Astrocyte of the cerebellum (primary cell): ENCODE measurements at regions not wholly inside any gene's neighbourhood (a gene's known extent, or its start where the extent isn't known, plus 50 kb on each side); places are given as distances from the start of the nearest gene placed in this dataset.

Experiments
- DNase-seq: peaks from one replicate; pipeline ENCODE4 v3.0.0-alpha.2; 2011; ENCODE audit warnings: low read depth
- H3K4me3 ChIP-seq: 2 replicates; pipeline ENCODE4 v1.5.1; 2011; ENCODE audit warnings: mild to moderate bottlenecking, low read depth, low read length, moderate library complexity
- in situ Hi-C: cut with HindIII; loops from 2 replicates; pipeline ENCODE4 v1.10.0; 2017; ENCODE audit warnings: low sequenced_read_pairs
- TF ChIP-seq, protein P1 (sequence below): IDR thresholded peaks from 2 replicates; pipeline ENCODE4 v1.5.1; 2012; ENCODE audit warnings: low read length, low read depth, moderate library complexity, mild to moderate bottlenecking; ENCODE audit errors: missing control alignments

DNA sequence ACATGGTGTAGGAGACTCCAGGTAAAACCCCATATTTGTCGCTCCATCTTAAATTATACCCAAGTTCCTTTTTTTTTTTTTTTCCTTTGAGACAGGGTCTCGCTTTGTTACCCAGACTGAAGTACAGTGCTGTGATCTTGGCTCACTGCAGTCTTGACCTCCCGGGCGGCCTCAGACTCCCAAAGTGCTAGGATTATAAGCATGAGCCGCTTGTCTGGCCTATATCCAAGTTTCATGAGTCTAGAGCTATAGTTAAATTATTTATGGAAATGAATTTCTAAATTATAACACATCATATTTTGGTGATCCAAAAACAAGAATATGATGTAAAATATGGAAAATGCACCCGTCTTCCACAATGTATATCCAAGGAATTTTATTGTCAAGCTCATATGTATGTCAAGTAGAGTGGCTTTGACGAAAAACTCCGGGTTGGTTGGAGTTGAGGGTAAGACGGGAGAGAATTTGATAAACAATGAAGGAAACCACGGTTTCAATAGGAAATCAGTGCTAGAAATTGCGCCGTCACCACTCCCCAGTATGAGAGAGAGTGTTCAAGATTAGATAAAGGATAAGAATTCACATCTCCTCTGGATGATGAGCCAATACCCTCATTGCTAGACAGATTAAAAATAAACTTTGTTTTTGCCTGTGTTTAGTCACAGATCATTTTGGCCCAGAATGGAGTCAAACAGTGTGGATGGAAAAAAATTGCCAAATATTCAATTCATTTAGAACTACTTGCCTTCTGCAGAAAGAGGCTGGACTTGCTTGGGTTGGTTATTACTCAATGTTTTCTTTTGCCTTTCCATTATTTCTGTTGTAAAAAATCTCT is 209.2 kb upstream of the NR2F2 start:
- in situ Hi-C loops, result no loop called here
- DNase-seq, result no peak
- H3K4me3 ChIP-seq, result no peak overlapping the region
- TF ChIP-seq, protein P1, sequence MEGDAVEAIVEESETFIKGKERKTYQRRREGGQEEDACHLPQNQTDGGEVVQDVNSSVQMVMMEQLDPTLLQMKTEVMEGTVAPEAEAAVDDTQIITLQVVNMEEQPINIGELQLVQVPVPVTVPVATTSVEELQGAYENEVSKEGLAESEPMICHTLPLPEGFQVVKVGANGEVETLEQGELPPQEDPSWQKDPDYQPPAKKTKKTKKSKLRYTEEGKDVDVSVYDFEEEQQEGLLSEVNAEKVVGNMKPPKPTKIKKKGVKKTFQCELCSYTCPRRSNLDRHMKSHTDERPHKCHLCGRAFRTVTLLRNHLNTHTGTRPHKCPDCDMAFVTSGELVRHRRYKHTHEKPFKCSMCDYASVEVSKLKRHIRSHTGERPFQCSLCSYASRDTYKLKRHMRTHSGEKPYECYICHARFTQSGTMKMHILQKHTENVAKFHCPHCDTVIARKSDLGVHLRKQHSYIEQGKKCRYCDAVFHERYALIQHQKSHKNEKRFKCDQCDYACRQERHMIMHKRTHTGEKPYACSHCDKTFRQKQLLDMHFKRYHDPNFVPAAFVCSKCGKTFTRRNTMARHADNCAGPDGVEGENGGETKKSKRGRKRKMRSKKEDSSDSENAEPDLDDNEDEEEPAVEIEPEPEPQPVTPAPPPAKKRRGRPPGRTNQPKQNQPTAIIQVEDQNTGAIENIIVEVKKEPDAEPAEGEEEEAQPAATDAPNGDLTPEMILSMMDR, result no peak

DNA sequence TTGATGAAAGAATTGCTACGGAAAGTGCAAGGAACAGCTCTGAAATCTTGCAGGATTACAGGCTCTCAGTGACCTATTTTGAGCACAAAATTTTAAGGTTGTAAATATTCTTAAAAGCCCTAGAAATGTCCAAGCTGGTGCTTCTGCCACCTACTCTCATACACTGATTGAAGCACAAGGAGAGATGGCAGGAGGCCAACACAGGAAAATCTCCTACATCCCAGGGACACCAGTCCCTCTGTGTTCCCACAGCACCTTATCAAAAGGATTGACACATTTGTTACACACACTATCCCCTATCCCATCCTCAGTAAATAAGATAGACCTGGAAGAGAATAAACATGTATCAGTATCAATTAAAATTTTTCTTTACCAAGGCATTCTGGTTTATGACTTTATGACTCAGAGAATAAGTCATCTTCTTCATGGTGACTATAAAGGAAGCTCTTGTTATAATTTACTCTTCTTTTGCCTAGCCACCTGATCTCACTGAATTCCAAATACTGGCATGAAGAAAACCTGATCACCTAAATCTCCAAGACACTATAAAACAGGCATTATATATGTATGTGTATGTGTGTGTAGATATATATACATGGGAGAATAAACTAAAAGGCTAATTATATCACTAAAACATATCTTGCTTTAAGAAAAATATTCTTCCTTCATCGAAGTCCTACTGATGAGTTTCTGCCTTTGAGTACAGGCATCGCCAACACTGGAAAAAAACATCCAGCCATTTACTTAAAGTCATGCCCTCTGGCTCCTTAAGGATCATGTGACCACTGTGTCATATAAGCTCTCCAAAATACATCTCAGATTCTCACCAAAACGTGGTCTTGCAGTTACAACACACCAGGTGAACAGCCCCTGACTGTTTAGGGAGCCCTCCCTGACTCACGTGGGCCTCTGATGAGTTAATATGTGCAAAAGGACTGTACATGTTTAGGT is 208.1 kb upstream of the NR2F2 start:
- no peak overlapping the region for H3K4me3 ChIP-seq
- TF ChIP-seq, protein P1, result no peak
- DNase-seq, result no peak
- in situ Hi-C loops, result no loop called here

DNA sequence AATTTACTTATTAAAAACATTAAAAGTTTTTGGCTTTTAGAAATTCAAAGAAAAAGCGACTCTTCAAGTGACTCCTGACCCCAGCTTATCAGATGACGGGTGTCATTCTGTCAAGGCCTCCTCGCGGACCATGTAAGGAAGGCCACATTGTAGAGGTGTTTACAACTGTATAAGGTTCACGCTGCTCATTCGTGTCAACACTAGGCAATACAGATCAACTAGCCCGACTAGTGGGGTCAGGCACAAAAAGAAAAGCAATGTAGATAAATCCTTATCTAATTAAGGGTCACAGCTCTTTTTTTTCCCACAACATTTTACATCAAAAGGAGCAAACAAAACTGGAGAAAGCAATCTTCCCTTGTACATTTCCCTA is 207.5 kb upstream of the NR2F2 start:
- H3K4me3 ChIP-seq, result no peak overlapping the region
- in situ Hi-C loops, result no loop called here
- TF ChIP-seq, protein P1, result no peak
- no peak for DNase-seq

DNA sequence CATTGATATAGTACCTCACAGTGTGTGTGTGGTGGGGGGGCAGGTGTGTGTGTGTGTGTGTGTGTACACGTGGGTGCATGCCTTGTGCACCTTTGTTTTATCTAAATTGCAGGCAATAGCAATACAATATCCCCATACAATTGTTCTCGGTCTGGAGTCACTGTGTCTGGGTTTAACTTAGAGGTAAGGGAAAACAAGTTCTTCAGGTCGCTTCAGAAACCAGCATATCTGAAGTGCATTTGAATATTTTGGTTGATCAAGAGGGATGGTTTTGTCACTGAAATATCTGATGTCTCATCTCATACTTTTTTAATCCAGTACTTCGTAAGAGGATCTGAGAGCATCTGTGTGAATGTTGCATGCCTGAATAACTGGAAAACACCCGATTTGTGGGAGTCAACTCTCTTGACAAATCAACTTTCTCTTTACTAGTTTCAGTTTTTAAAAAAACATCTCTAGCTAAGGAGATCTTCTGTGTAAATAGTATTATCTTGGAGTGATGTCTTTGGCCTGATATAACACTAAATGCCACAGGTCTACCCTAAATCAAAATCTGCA is 206.8 kb upstream of the NR2F2 start:
- no peak overlapping the region for H3K4me3 ChIP-seq
- no peak for DNase-seq
- TF ChIP-seq, protein P1, result no peak
- in situ Hi-C loops, result no loop called here

DNA sequence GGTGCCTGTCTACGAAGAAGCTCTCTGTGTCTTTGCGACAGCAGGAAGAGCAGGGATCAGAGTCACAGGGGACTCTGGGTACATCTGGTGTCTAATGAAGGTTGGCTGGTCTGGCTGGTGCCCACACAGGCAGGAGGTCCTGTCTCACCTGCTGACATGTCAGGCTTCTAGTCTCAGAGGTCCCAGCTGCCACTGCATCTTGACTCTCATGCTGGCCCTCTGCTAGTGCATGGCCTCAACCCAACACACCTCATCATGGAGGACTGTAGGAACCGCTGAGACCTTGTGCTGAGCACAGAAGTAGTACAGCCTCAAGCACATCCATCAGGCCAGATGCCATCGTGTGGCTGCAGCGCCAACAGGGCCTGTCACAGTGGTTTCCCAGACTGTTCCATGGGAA is 206.1 kb upstream of the NR2F2 start:
- DNase-seq, result no peak
- H3K4me3 ChIP-seq, result no peak overlapping the region
- in situ Hi-C loops, result no loop called here
- TF ChIP-seq, protein P1, result no peak

DNA sequence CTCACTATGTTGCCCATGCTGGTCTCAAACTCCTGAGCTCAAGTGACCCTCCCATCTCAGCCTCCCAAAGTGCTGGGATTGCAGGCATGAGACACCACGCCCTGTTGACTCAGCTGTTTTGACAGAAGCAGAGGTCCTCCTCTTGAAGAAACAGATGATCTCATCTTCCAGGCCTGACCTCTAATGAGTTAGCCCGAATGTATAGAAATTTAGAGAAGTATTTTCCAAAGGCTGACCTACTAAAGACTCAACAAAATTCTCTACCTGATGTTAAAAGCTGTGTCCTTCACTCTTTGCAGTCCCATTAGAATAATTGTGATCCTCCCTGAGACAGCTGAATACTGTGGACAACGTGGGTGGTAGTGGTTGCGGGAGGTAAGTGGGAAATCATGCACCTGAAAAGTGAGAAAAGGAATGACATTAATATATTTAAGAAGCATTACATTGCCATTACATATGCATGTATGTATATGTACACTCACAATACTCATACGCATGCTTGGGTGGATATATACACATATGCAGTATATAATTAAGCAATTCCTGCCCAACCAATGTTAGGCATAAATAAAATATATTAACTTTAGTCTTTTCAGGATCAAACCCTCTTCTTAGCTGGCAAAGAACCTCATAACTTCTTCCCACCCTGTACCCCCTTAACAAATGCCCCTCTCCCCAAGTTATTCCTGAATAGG is 204.6 kb upstream of the NR2F2 start:
- no peak overlapping the region for H3K4me3 ChIP-seq
- in situ Hi-C loops, result no loop called here
- TF ChIP-seq, protein P1, result no peak
- DNase-seq, result no peak
